ENCODE measurements at regions not wholly inside any gene's neighbourhood (a gene's known extent, or its start where the extent isn't known, plus 50 kb on each side); places are given as distances from the start of the nearest gene placed in this dataset.

GRCh38 chrX:113075521-113075920, 234.9 kb upstream of the AMOT start:
- H3K9ac ChIP-seq (replicated peaks in 1 of 4; ENCODE audit: extremely low read depth in 1 of 4, low read depth in 3 of 4, low read length in 3 of 4), result no peak overlapping the region
- no peak overlapping the region for H3K56ac ChIP-seq (replicated peaks; ENCODE audit: insufficient read length, low read depth, low read length)
- H2BK5ac ChIP-seq (ENCODE audit: low read depth, low read length), result no peak overlapping the region
- no peak overlapping the region for H3K4ac ChIP-seq (replicated peaks; ENCODE audit: insufficient read length, low read depth, low read length)
- no peak overlapping the region for H2BK20ac ChIP-seq (ENCODE audit: low read length)
- no peak overlapping the region for H2BK12ac ChIP-seq (ENCODE audit: low read depth, low read length)
- no peak overlapping the region for H2AK5ac ChIP-seq (ENCODE audit: low read depth, low read length)
- no peak for TF ChIP-seq SIN3A (conservative IDR thresholded peaks at IDR 0.05 in 1 of 2, IDR thresholded peaks at IDR 0.05 in 1 of 2; ENCODE audit: low read depth in 1 of 2, low read length in 2 of 2)
- no peak for TF ChIP-seq CHD1 (IDR thresholded peaks at IDR 0.05; ENCODE audit: low read depth, low read length)
- TF ChIP-seq RNF2 (IDR thresholded peaks at IDR 0.05; ENCODE audit: borderline replicate concordance, low read depth, low read length, missing control alignments, poor library complexity, severe bottlenecking), result no peak
- TF ChIP-seq JUND (IDR thresholded peaks at IDR 0.05; ENCODE audit: low read length), result no peak
- no peak for TF ChIP-seq CEBPB (IDR thresholded peaks at IDR 0.05; ENCODE audit: low read depth, low read length)
- no peak for TF ChIP-seq BCL11A (IDR thresholded peaks at IDR 0.05; ENCODE audit: low read depth in 2 of 2, low read length in 2 of 2)
- H4K8ac ChIP-seq (ENCODE audit: extremely low read depth, insufficient read depth, low read length), result no peak overlapping the region
- H3K27ac ChIP-seq (ENCODE audit: low read depth, low read length), result no peak overlapping the region
- H3K4me2 ChIP-seq (ENCODE audit: insufficient read depth in 1 of 2, low read depth in 2 of 2, low read length in 2 of 2), result no peak overlapping the region
- no peak overlapping the region for H2BK15ac ChIP-seq (ENCODE audit: low read length)
- DNase-seq (ENCODE audit: low read depth in 1 of 2, low spot score in 2 of 2) (no peak), FAIRE-seq (no peak)
- H3K23ac ChIP-seq (ENCODE audit: insufficient read length), result no peak overlapping the region
- no peak overlapping the region for H3K4me3 ChIP-seq (ENCODE audit: extremely low read depth in 1 of 4, insufficient read depth in 2 of 4, low read depth in 3 of 4, low read length in 4 of 4)
- no peaks in the 10 kb centered on the region for H3K9me3 ChIP-seq (ENCODE audit: insufficient read depth in 2 of 2, low read depth in 1 of 2, low read length in 1 of 2)
- no peak overlapping the region for H4K5ac ChIP-seq (ENCODE audit: insufficient read length, low read depth, low read length)
- H3K23me2 ChIP-seq (ENCODE audit: low read depth, low read length), result no peaks in the 10 kb centered on the region
- no peaks in the 10 kb centered on the region for H3K79me1 ChIP-seq (ENCODE audit: low read depth, low read length)
- no peak overlapping the region for H2BK120ac ChIP-seq (replicated peaks; ENCODE audit: low read depth, low read length)
- POLR2A ChIA-PET (ENCODE audit: partially characterized antibody), result no interaction called here
- CTCF ChIA-PET (ENCODE audit: partially characterized antibody), result no interaction called here
- H3K36me3 ChIP-seq (ENCODE audit: control insufficient read depth in 2 of 4, insufficient read depth in 4 of 4, low read length in 3 of 4), result no peaks in the 10 kb centered on the region
- H3K4me1 ChIP-seq (replicated peaks in 1 of 4; ENCODE audit: control insufficient read depth in 3 of 4, insufficient read depth in 4 of 4, low read length in 3 of 4), result no peaks in the 10 kb centered on the region
- H3K14ac ChIP-seq (ENCODE audit: insufficient read length), result no peak overlapping the region
- no peak overlapping the region for H4K91ac ChIP-seq (replicated peaks; ENCODE audit: insufficient read length, low read length)
- H2AFZ ChIP-seq (ENCODE audit: low read length), result no peak overlapping the region
- no peaks in the 10 kb centered on the region for H3K27me3 ChIP-seq (replicated peaks in 1 of 4; ENCODE audit: control insufficient read depth in 3 of 4, extremely low read depth in 1 of 4, insufficient read depth in 3 of 4, low read length in 3 of 4)
- H4K20me1 ChIP-seq (replicated peaks in 1 of 2; ENCODE audit: control insufficient read depth in 1 of 2, insufficient read depth in 2 of 2, low read length in 2 of 2), result no peaks in the 10 kb centered on the region
- H3K18ac ChIP-seq (ENCODE audit: extremely low read depth, low read length), result no peak overlapping the region
- no peaks in the 10 kb centered on the region for H3K79me2 ChIP-seq (ENCODE audit: control insufficient read depth in 1 of 2, insufficient read depth in 2 of 2, low read length in 2 of 2)
